ENCODE measurements at regions not wholly inside any gene's neighbourhood (a gene's known extent, or its start where the extent isn't known, plus 50 kb on each side); places are given as distances from the start of the nearest gene placed in this dataset.

- Histone ChIP-seq H4K91ac (ENCODE audit: low read length) (no peak overlapping the region), H3K36me3 (ENCODE audit: control insufficient read depth in 1 of 2, insufficient read depth in 2 of 2, low read depth in 1 of 2, low read length in 2 of 2) (no peaks in the 10 kb centered on the region), H2BK15ac (ENCODE audit: low read depth, poor library complexity, severe bottlenecking) (no peak overlapping the region), H2BK12ac (ENCODE audit: low read length in 2 of 2) (no peak overlapping the region), H3K27me3 (ENCODE audit: control insufficient read depth in 1 of 2, insufficient read depth in 1 of 2, low read length in 2 of 2) (no peaks in the 10 kb centered on the region), H3K4me1 (ENCODE audit: control insufficient read depth, insufficient read depth, low read depth, low read length) (no peaks in the 10 kb centered on the region), H2BK120ac (ENCODE audit: low read depth, low read length) (no peak overlapping the region), H3K4me2 (ENCODE audit: low read length, poor library complexity, severe bottlenecking) (no peak overlapping the region), H3K4ac (ENCODE audit: low read depth in 1 of 2, low read length in 2 of 2) (no peak overlapping the region), H2BK5ac (ENCODE audit: low read depth, low read length, poor library complexity, severe bottlenecking) (no peak overlapping the region), H3K79me1 (replicated peaks; ENCODE audit: low read length, poor library complexity, severe bottlenecking) (no peaks in the 10 kb centered on the region), H2AK5ac (ENCODE audit: low read length, severe bottlenecking) (no peak overlapping the region), H3K9me3 (ENCODE audit: control insufficient read depth, low read length) (peaks cover 13% of the 10 kb centered on the region), H3K9ac (ENCODE audit: low read length) (no peak overlapping the region), H3K14ac (ENCODE audit: low read length in 2 of 2) (no peak overlapping the region), H3K27ac (ENCODE audit: low read length, poor library complexity, severe bottlenecking) (no peak overlapping the region), H2AFZ (ENCODE audit: low read depth, low read length) (no peak overlapping the region), H4K8ac (ENCODE audit: low read length) (no peak overlapping the region), H3K18ac (ENCODE audit: low read depth in 1 of 2, low read length in 2 of 2) (no peak overlapping the region), H3K23ac (ENCODE audit: low read length in 2 of 2) (no peak overlapping the region), H3K4me3 (ENCODE audit: insufficient read depth in 1 of 2, low read depth in 1 of 2, low read length in 2 of 2) (no peak overlapping the region)
- DNase-seq = no peak
- WGBS = 78% methylated on average over 1 of the region's 3 CpGs
These were observed 573.9 kb downstream of the RFPL4B start for GRCh38 chr6:112920994-112921393.

GRCh38 chr6:112923940-112924587, 576.9 kb downstream of the RFPL4B start:
- no peak overlapping the region for H2BK15ac ChIP-seq (ENCODE audit: low read depth, poor library complexity, severe bottlenecking)
- peaks cover 13% of the 10 kb centered on the region for H3K9me3 ChIP-seq (ENCODE audit: control insufficient read depth, low read length)
- no peak overlapping the region for H3K18ac ChIP-seq (ENCODE audit: low read depth in 1 of 2, low read length in 2 of 2)
- H3K36me3 ChIP-seq (ENCODE audit: control insufficient read depth in 1 of 2, insufficient read depth in 2 of 2, low read depth in 1 of 2, low read length in 2 of 2) = no peaks in the 10 kb centered on the region
- no peak overlapping the region for H3K4me3 ChIP-seq (ENCODE audit: insufficient read depth in 1 of 2, low read depth in 1 of 2, low read length in 2 of 2)
- WGBS = no CpG with 5 or more reads among the region's 2 CpGs
- no peak overlapping the region for H2BK12ac ChIP-seq (ENCODE audit: low read length in 2 of 2)
- H4K8ac ChIP-seq (ENCODE audit: low read length) = no peak overlapping the region
- H3K14ac ChIP-seq (ENCODE audit: low read length in 2 of 2) = no peak overlapping the region
- no peak overlapping the region for H3K9ac ChIP-seq (ENCODE audit: low read length)
- DNase-seq = no peak
- H3K4me2 ChIP-seq (ENCODE audit: low read length, poor library complexity, severe bottlenecking) = no peak overlapping the region
- no peak overlapping the region for H4K91ac ChIP-seq (ENCODE audit: low read length)
- H3K79me1 ChIP-seq (replicated peaks; ENCODE audit: low read length, poor library complexity, severe bottlenecking) = no peaks in the 10 kb centered on the region
- H2AK5ac ChIP-seq (ENCODE audit: low read length, severe bottlenecking) = no peak overlapping the region
- H3K23ac ChIP-seq (ENCODE audit: low read length in 2 of 2) = no peak overlapping the region
- H2BK5ac ChIP-seq (ENCODE audit: low read depth, low read length, poor library complexity, severe bottlenecking) = no peak overlapping the region
- H3K27ac ChIP-seq (ENCODE audit: low read length, poor library complexity, severe bottlenecking) = no peak overlapping the region
- H2BK120ac ChIP-seq (ENCODE audit: low read depth, low read length) = no peak overlapping the region
- no peaks in the 10 kb centered on the region for H3K27me3 ChIP-seq (ENCODE audit: control insufficient read depth in 1 of 2, insufficient read depth in 1 of 2, low read length in 2 of 2)
- H2AFZ ChIP-seq (ENCODE audit: low read depth, low read length) = no peak overlapping the region
- no peaks in the 10 kb centered on the region for H3K4me1 ChIP-seq (ENCODE audit: control insufficient read depth, insufficient read depth, low read depth, low read length)
- H3K4ac ChIP-seq (ENCODE audit: low read depth in 1 of 2, low read length in 2 of 2) = no peak overlapping the region

GRCh38 chr6:112925702-112926101, 578.6 kb downstream of the RFPL4B start:
- H3K23ac ChIP-seq (ENCODE audit: low read length in 2 of 2) = no peak overlapping the region
- H4K91ac ChIP-seq (ENCODE audit: low read length) = no peak overlapping the region
- H3K9me3 ChIP-seq (ENCODE audit: control insufficient read depth, low read length) = peaks cover 13% of the 10 kb centered on the region
- no peak overlapping the region for H2BK12ac ChIP-seq (ENCODE audit: low read length in 2 of 2)
- no peak overlapping the region for H3K4ac ChIP-seq (ENCODE audit: low read depth in 1 of 2, low read length in 2 of 2)
- H2BK15ac ChIP-seq (ENCODE audit: low read depth, poor library complexity, severe bottlenecking) = no peak overlapping the region
- DNase-seq = no peak
- H3K36me3 ChIP-seq (ENCODE audit: control insufficient read depth in 1 of 2, insufficient read depth in 2 of 2, low read depth in 1 of 2, low read length in 2 of 2) = no peaks in the 10 kb centered on the region
- no peak overlapping the region for H2AFZ ChIP-seq (ENCODE audit: low read depth, low read length)
- H3K27me3 ChIP-seq (ENCODE audit: control insufficient read depth in 1 of 2, insufficient read depth in 1 of 2, low read length in 2 of 2) = no peaks in the 10 kb centered on the region
- H2AK5ac ChIP-seq (ENCODE audit: low read length, severe bottlenecking) = no peak overlapping the region
- H2BK5ac ChIP-seq (ENCODE audit: low read depth, low read length, poor library complexity, severe bottlenecking) = no peak overlapping the region
- H3K9ac ChIP-seq (ENCODE audit: low read length) = no peak overlapping the region
- no peak overlapping the region for H3K4me2 ChIP-seq (ENCODE audit: low read length, poor library complexity, severe bottlenecking)
- no peak overlapping the region for H3K4me3 ChIP-seq (ENCODE audit: insufficient read depth in 1 of 2, low read depth in 1 of 2, low read length in 2 of 2)
- H2BK120ac ChIP-seq (ENCODE audit: low read depth, low read length) = no peak overlapping the region
- H3K14ac ChIP-seq (ENCODE audit: low read length in 2 of 2) = no peak overlapping the region
- no peak overlapping the region for H3K18ac ChIP-seq (ENCODE audit: low read depth in 1 of 2, low read length in 2 of 2)
- H3K4me1 ChIP-seq (ENCODE audit: control insufficient read depth, insufficient read depth, low read depth, low read length) = no peaks in the 10 kb centered on the region
- H3K27ac ChIP-seq (ENCODE audit: low read length, poor library complexity, severe bottlenecking) = no peak overlapping the region
- no peaks in the 10 kb centered on the region for H3K79me1 ChIP-seq (replicated peaks; ENCODE audit: low read length, poor library complexity, severe bottlenecking)
- H4K8ac ChIP-seq (ENCODE audit: low read length) = no peak overlapping the region

- H2AFZ ChIP-seq (ENCODE audit: low read depth, low read length) = no peak overlapping the region
- no peak overlapping the region for H2BK5ac ChIP-seq (ENCODE audit: low read depth, low read length, poor library complexity, severe bottlenecking)
- no peak overlapping the region for H3K18ac ChIP-seq (ENCODE audit: low read depth in 1 of 2, low read length in 2 of 2)
- no peak overlapping the region for H3K23ac ChIP-seq (ENCODE audit: low read length in 2 of 2)
- H3K79me1 ChIP-seq (replicated peaks; ENCODE audit: low read length, poor library complexity, severe bottlenecking) = no peaks in the 10 kb centered on the region
- no peaks in the 10 kb centered on the region for H3K36me3 ChIP-seq (ENCODE audit: control insufficient read depth in 1 of 2, insufficient read depth in 2 of 2, low read depth in 1 of 2, low read length in 2 of 2)
- no peaks in the 10 kb centered on the region for H3K4me1 ChIP-seq (ENCODE audit: control insufficient read depth, insufficient read depth, low read depth, low read length)
- H3K4me2 ChIP-seq (ENCODE audit: low read length, poor library complexity, severe bottlenecking) = no peak overlapping the region
- no peak for DNase-seq
- H2BK15ac ChIP-seq (ENCODE audit: low read depth, poor library complexity, severe bottlenecking) = no peak overlapping the region
- H3K27ac ChIP-seq (ENCODE audit: low read length, poor library complexity, severe bottlenecking) = no peak overlapping the region
- H3K9ac ChIP-seq (ENCODE audit: low read length) = no peak overlapping the region
- no peak overlapping the region for H3K4ac ChIP-seq (ENCODE audit: low read depth in 1 of 2, low read length in 2 of 2)
- no peak overlapping the region for H3K14ac ChIP-seq (ENCODE audit: low read length in 2 of 2)
- H2BK12ac ChIP-seq (ENCODE audit: low read length in 2 of 2) = no peak overlapping the region
- WGBS = 100% methylated on average over 1 of the region's 4 CpGs
- no peak overlapping the region for H2BK120ac ChIP-seq (ENCODE audit: low read depth, low read length)
- H4K91ac ChIP-seq (ENCODE audit: low read length) = no peak overlapping the region
- peaks cover 3% of the 10 kb centered on the region for H3K9me3 ChIP-seq (ENCODE audit: control insufficient read depth, low read length)
- H3K27me3 ChIP-seq (ENCODE audit: control insufficient read depth in 1 of 2, insufficient read depth in 1 of 2, low read length in 2 of 2) = no peaks in the 10 kb centered on the region
- H3K4me3 ChIP-seq (ENCODE audit: insufficient read depth in 1 of 2, low read depth in 1 of 2, low read length in 2 of 2) = no peak overlapping the region
- H2AK5ac ChIP-seq (ENCODE audit: low read length, severe bottlenecking) = no peak overlapping the region
- no peak overlapping the region for H4K8ac ChIP-seq (ENCODE audit: low read length)
These were observed 580.7 kb downstream of the RFPL4B start for GRCh38 chr6:112927641-112928320.

All from mesenchymal stem cell (in vitro differentiated cells and primary cell).